Embryonic facial prominence (tissue), 1 donor: ENCODE measurements at regions not wholly inside any gene's neighbourhood (a gene's known extent, or its start where the extent isn't known, plus 50 kb on each side); places are given as distances from the start of the nearest gene placed in this dataset.

Experiments
- DNase-seq: peaks from one replicate; pipeline ENCODE4 v3.0.0-alpha.2; 2016; ENCODE audit errors: extremely low spot score

DNA sequence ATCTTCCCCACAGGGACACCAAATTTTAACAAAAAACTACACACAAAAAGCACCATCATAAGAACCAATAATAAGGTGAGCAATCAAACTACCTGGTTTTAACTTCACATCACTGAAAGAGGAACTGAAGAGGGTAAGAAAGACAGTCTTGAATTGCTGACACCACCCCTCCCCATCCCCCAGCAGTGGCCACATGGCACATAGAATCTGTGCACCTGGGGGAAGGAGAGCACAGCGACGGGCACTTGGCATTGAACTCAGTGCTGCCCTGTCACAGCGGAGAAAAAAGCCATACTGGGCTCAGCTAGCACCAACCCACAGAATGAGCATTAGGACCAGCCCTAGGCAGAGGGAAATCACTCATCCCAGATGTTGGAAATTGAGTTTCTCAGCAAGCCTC, 640.0 kb upstream of the ADGRL2 start:
- no peak for DNase-seq

GRCh38 chr1:81158592-81158991, 642.1 kb upstream of the ADGRL2 start:
- no peak for DNase-seq

GRCh38 chr1:81157686-81158085, 643.0 kb upstream of the ADGRL2 start:
- no peak for DNase-seq

DNA sequence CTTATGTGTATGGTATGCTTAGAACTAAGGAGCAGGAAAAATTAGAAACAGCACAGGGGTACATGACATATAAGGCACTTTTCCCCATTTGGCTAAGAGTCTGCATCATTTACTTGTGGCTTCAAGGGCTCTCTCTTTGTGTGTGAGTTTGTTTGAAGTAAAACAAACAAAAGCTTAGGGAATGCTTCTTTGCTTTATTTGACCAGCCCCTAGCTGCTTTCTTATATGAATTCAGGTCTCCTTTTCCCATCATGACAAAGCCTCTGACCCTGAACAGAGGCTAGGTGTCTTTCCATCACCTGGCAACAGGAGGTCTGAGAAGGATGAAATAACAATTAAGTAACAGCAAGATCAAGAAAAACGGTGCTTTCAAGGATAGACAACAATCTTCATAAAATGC, 643.8 kb upstream of the ADGRL2 start:
- DNase-seq: no peak

GRCh38 chr1:81155131-81155530, 645.6 kb upstream of the ADGRL2 start:
- no peak for DNase-seq

GRCh38 chr1:81151206-81151605, 649.5 kb upstream of the ADGRL2 start:
- no peak for DNase-seq

DNA sequence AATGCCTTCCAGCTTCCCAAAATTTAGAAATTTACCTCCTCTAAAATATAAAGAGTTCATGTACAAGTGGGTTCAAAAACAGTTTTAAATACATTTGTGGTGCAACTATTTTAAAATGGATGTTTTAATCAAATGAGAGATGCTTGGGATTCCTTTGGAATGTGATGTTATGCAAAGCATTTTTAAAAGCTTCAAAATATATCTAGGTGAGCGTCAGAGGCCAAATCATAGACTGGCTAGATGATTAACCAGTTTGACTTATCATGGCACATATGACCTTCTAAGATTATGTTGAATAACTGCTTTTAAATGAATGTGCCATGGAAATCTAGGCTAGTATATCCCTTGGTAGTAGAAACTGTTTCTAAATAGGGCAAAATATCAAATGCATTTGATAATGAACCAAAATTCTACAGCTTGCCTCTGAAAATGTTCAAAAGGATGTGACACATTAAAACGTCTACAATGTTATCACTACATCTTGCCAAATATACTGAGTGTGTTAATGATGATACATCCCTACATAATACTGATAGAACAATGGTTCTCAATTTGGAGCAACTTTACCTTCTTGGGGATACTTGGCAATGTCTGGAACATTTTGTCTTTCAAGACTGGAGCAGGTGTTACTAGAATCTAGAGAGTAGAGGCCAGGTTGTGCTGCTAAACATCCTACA, 650.9 kb upstream of the ADGRL2 start:
- DNase-seq: no peak

- DNase-seq: no peak
Observed at GRCh38 chr1:81144240-81144825, 656.4 kb upstream of the ADGRL2 start.

- no peak for DNase-seq
Observed at GRCh38 chr1:81142099-81142826, 658.5 kb upstream of the ADGRL2 start.

GRCh38 chr1:81135524-81135923, 665.2 kb upstream of the ADGRL2 start:
- no peak for DNase-seq

GRCh38 chr1:81129776-81130175, 671.0 kb upstream of the ADGRL2 start:
- no peak for DNase-seq

DNA sequence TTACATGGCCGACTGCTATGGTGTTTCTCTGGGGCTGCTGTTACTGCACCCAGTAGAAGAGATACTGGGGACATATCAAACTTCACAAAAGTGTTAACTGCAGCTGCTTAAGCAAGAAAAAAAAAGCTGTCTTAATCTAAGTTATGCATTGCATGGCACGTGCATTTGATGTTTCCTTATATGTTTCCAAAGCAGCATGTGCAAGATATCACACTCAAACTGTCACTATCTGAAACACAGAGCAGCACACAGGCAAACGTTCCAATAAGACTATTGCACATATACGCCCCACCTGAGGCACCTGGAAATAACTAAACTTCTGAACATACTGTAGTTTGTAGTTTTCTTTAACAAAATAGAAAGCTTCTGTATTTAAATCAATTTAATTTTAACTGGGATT, 671.4 kb upstream of the ADGRL2 start:
- DNase-seq: no peak

DNA sequence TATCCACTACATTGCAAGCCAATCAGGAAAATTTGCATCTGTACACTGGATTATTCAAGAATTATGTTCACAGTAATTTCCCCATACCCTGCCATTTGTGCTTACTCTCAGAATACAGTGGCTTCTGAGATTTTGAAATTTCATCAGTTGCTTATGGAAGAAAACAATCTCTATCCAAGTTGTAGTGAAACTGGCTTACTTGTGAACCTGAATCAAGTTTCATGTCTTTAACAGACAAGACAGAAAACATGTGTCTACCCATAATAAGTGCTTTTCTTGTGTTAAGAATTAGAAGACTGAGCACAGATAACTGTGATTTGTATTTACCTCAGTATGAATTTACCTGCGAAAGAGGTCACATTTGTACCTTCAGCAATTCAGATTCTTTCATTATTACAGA, 672.7 kb upstream of the ADGRL2 start:
- DNase-seq: no peak

DNA sequence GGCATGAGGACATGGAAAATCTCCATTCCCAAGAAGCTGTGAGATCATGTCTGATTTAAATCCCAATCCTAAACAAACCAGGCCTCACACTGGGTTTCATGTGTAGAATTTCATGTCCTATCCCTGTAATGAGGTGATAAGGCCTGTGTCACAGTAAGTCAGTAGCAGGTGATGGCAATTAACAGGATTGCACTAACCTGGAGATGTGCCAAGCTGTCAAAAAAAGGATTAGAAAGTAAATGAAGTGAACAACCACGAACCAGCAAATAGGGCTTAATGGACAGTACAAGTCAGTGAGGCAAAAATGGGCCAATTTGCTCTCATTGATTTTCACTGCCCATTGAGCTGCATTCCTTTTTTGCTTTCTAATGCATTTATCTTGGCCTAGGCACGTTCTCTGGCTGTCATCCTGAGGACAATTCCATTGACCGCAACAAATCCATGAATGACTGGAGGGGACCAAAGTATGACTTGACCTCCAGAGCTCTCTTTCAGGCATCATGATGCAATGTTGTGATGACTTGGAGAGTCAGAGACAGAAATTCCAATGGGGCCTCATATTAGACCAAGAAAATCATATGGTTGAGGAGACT, 673.6 kb upstream of the ADGRL2 start:
- DNase-seq: no peak

DNA sequence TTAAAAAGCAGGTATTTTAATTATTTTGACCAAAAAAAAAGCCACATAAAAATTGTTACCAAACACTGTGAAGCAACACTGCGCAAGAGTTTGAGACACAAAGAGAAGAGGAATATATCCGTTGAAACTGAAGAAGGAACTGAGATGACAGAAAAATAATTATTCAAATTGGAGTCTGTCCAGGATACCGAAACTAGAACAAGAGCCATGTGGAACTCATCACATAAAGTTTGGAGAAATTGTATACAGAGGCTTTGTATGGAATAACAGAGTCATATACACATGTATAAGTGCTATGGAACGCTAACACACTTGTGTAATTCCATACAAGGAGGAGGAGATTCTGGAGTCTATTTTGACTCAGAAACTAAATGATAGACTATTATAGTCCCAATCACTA, 675.1 kb upstream of the ADGRL2 start:
- DNase-seq: peak; percentile 13

- DNase-seq: no peak
Observed at GRCh38 chr1:81121306-81121705, 679.4 kb upstream of the ADGRL2 start.

DNA sequence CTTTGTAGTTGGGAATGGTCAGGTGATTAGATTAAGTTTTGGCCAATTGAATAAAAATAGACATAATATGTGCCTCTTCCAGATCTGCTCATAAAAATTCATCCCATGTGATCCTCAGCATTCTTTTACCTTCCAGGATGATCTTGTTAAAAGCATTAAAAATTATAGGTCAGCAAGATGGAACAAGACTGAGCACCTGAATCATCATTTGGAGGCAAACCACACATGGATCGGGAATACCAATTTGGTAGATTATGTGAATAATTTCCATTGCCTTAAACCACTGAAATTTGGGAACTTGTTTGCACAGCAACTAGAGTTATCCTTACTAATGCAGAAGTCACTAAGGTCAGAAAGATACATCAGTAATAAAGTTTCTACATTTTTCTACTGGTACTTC, 681.4 kb upstream of the ADGRL2 start:
- no peak for DNase-seq

- DNase-seq: no peak
Observed at GRCh38 chr1:81118550-81118949, 682.2 kb upstream of the ADGRL2 start.

DNA sequence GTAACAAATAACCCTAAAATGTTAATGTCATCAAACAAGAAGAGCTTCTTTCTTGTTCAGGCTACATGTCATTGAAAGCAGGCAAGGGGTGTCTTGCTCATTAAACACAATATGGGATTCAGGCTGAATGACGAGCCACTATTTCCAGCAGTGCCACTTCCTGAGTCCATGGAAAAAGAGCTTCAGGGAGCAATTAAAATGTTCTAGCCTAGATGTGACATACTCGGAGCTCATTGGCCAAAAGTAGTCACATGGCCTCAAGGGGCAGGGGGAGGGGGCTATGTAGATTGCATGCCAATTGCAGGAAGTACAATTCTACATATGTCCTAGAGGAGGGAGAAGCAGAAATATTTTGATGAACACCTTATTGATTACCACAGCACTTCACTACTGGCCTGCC, 685.3 kb upstream of the ADGRL2 start:
- DNase-seq: no peak

GRCh38 chr1:81114191-81114590, 686.5 kb upstream of the ADGRL2 start:
- no peak for DNase-seq

DNA sequence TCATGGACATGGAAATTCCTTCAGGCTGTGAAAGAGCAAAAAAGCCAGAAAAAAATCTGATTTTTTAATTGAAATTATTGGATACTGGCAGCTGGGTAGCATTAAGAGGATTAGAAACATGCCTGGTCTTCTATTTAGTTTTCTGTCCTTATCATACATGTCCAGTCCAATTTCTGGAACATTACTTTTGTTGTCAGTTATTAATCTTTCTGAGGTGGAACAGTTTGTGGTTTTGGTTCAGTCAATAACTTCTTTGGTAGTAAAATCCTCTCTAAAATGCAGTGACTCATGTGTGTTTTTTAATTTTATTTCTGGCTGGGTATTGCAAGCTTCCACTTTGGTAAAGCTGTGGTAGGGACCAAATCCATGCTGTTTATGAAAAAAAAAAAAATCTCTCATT, 687.0 kb upstream of the ADGRL2 start:
- no peak for DNase-seq

- no peak for DNase-seq
Observed at GRCh38 chr1:81111818-81112217, 688.9 kb upstream of the ADGRL2 start.

DNA sequence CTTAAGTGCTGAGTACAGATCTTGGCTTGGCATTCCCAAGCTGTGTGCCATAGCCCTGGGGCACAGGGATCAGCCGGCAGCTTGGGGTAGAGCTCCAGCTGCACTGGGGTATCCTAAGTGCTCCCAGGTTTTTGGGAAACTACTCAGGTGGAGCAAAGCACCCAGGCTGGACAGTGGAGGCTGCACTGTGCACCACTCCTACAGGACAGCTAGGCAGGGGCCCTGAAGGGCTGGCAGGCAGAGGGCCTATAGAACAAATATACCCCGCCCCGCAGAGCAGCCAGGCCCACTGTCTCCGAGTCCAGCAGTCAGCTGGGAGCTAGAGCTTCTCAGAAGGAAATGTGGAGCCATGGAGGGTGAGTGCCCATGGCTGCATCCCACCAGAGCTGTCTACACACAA, 691.7 kb upstream of the ADGRL2 start:
- DNase-seq: no peak
